VCaP (cell line): ENCODE measurements at regions not wholly inside any gene's neighbourhood (a gene's known extent, or its start where the extent isn't known, plus 50 kb on each side); places are given as distances from the start of the nearest gene placed in this dataset.

Experiments used
- H3K27ac ChIP-seq: fragments of 450-650 bp; 2 replicates; pipeline ENCODE4 v1.5.1; 2017
- TF ChIP-seq, protein P1 (sequence below): fragments of 450-650 bp; conservative IDR thresholded peaks from 2 replicates; pipeline ENCODE4 v1.5.1; 2017; ENCODE audit warnings: mild to moderate bottlenecking, moderate library complexity

DNA sequence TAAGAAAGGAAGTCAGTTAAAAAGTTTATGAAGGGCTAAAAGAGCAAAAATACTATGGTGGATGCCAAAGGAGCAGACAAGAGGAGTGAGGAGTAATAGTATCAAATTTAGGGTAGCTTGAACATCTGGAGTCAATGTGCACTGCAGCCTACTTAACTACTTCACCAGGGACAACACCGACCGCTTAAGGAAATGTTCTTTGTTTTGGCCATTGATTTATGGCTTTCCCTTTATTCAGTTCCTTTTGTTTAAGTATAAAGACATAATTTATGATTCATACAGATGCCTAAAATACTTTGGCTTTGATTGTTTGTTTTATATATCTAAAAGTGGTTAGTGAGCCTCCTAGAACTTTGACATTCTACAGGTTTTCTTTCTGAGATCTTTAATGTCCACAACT lies 276.3 kb upstream of the PRR20A start:
- no peak overlapping the region for H3K27ac ChIP-seq
- TF ChIP-seq, protein P1, sequence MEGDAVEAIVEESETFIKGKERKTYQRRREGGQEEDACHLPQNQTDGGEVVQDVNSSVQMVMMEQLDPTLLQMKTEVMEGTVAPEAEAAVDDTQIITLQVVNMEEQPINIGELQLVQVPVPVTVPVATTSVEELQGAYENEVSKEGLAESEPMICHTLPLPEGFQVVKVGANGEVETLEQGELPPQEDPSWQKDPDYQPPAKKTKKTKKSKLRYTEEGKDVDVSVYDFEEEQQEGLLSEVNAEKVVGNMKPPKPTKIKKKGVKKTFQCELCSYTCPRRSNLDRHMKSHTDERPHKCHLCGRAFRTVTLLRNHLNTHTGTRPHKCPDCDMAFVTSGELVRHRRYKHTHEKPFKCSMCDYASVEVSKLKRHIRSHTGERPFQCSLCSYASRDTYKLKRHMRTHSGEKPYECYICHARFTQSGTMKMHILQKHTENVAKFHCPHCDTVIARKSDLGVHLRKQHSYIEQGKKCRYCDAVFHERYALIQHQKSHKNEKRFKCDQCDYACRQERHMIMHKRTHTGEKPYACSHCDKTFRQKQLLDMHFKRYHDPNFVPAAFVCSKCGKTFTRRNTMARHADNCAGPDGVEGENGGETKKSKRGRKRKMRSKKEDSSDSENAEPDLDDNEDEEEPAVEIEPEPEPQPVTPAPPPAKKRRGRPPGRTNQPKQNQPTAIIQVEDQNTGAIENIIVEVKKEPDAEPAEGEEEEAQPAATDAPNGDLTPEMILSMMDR: no peak

DNA sequence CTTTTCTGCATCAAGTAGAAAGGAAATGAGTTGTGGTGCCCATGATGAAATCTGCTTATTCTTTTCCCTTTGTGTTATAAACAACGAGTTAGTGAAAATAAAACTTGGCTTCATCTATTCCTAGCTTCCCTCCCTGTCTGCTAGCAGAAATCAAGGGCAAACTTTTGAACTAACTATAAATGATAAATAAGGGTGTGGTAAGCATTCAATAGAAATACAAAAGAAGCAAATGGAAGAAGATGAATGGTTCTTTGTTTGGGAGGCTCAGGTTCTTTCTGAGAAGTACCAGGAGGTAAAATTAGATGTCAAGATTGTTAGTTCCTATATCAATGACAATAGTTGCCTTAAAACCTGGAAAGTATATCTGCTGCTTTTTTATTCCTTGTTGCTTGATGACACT lies 275.3 kb upstream of the PRR20A start:
- H3K27ac ChIP-seq: no peak overlapping the region
- TF ChIP-seq, protein P1: no peak

DNA sequence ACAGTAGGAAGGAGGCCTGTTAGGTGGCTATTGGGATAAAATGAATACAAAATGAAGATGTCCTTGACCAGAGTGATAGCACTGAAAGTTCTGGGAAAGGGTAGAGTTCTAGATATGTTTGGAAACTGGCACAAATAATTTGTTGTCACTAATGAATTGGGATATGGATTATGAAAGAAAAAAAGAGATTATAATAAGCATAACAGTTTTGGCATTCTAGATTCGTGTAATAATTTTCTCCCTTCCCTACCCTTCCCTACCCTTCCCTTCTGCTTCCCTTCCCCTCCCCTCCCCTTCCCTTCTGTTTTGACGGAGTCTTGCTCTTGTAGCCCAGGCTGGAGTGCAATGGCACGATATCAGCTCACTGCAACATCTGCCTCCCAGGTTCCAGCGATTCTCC lies 271.0 kb upstream of the PRR20A start:
- TF ChIP-seq, protein P1: no peak
- no peak overlapping the region for H3K27ac ChIP-seq

DNA sequence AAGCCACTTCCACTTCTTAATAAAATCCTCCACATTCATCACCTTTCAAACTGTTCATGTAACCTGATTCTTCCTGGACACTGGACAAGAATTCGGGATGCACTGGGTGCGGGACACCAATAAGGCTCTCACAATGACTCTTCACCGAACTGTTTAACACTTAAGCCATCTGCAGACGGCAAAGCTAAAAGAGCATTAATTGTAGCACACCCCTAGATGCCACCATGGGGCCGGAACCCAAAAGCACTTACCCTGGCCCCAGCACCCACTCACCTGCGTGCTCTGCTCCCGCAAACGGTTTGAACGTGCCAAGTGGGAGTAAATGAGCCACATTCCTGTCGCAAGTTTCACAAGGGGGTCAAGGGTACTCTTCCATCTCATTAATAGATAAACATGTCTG lies 254.3 kb upstream of the PRR20A start:
- no peak overlapping the region for H3K27ac ChIP-seq
- TF ChIP-seq, protein P1: no peak

DNA sequence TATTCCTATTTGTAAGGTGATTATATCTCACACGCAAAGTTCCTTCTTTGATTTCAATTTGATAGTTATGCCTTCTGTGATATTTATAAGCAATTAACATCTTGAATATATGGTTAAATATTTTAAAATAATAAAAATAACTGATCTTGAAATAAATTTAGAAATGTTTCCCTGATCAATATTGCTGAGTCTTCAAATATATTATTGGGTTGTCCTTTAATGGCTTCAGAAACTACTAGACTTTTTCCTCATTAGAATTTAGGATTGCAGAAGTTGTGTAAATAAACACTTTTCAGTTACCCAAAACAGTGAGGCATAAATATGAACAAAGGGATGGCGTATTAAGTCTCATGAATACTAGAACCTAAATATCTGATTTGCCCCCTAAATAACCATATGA lies 252.3 kb upstream of the PRR20A start:
- TF ChIP-seq, protein P1: no peak
- H3K27ac ChIP-seq: no peak overlapping the region

DNA sequence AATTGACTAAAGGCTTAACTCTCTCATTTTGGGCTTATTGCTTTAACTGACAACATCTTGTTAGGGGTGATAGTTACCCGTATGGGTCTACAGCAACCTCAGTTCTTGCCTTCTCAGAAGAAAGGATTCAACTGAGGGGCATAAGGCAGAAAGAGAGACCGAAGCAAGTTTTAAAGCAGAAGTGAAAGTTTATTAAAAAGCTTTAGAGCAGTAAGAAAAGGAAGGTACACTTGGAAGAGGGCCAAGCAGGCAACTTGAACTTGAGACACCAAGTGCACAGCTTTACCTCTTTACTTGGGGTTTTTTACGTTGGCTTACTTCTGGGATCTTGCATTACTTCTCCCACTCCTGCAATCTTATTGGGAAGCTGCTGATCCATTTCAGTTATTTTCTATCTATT lies 246.9 kb upstream of the PRR20A start:
- TF ChIP-seq, protein P1: no peak
- H3K27ac ChIP-seq: no peak overlapping the region

DNA sequence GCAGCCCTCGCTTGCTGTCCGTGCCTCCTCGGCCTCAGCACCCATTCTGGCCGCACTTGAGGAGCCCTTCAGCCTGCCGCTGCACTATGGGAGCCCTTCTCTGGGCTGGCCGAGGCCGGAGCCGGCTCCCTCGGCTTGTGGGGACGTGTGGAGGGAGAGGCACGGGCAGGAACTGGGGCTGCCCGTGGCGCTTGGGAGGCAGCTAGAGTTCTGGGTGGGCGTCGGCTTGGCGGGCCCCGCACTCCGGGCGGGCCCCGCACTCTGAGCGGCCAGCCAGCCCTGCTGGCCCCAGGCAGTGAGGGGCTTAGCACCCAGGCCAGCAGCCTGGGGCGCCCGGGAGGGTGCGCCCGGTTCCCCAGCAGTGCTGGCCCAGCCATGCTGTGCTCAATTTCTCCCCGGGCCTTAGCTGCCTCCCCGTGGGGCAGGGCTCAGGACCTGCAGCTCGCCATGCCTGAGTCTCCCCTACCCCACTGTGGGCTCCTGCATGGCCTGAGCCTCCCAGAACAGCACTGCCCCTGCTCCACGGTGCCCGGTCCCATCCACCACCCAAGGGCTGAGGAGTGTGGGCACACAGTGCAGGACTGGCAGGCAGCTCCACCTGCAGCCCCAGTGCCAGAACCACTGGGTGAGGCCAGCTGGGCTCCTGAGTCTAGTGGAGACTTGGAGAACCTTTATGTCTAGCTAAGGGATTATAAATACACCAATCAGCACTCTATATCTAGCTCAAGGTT lies 240.0 kb upstream of the PRR20A start:
- H3K27ac ChIP-seq: no peak overlapping the region
- TF ChIP-seq, protein P1: no peak
